ENCODE measurements at regions not wholly inside any gene's neighbourhood (a gene's known extent, or its start where the extent isn't known, plus 50 kb on each side); places are given as distances from the start of the nearest gene placed in this dataset.

GRCh38 chr16:86366481-86366880 lies 143.8 kb upstream of the FOXF1 start:
- DNase-seq (ENCODE audit: extremely low spot score), result no peak
- no peak for TF ChIP-seq CTCF (IDR thresholded peaks at IDR 0.05; ENCODE audit: control extremely low read depth, extremely low read depth, low read depth, missing control alignments)
- CTCF ChIA-PET, result no interaction called here
- POLR2A ChIA-PET, result no interaction called here

- DNase-seq (ENCODE audit: extremely low spot score), result no peak
- TF ChIP-seq CTCF (IDR thresholded peaks at IDR 0.05; ENCODE audit: control extremely low read depth, extremely low read depth, low read depth, missing control alignments), result no peak
- POLR2A ChIA-PET, result no interaction called here
- CTCF ChIA-PET, result no interaction called here
These were observed 142.8 kb upstream of the FOXF1 start for GRCh38 chr16:86367291-86368072.

- ChIA-PET CTCF (no interaction called here), POLR2A (no interaction called here)
- DNase-seq (ENCODE audit: extremely low spot score), result no peak
- TF ChIP-seq CTCF (IDR thresholded peaks at IDR 0.05; ENCODE audit: control extremely low read depth, extremely low read depth, low read depth, missing control alignments), result no peak
These were observed 142.1 kb upstream of the FOXF1 start for GRCh38 chr16:86368261-86368660.

- TF ChIP-seq CTCF (IDR thresholded peaks at IDR 0.05; ENCODE audit: control extremely low read depth, extremely low read depth, low read depth, missing control alignments), result no peak
- ChIA-PET CTCF (no interaction called here), POLR2A (no interaction called here)
- no peak for DNase-seq (ENCODE audit: extremely low spot score)
These were observed 140.3 kb upstream of the FOXF1 start for GRCh38 chr16:86370062-86370461.

- CTCF ChIA-PET, result no interaction called here
- POLR2A ChIA-PET, result no interaction called here
- no peak for TF ChIP-seq CTCF (IDR thresholded peaks at IDR 0.05; ENCODE audit: control extremely low read depth, extremely low read depth, low read depth, missing control alignments)
- DNase-seq (ENCODE audit: extremely low spot score), result no peak
These were observed 139.1 kb upstream of the FOXF1 start for GRCh38 chr16:86371083-86371803.

GRCh38 chr16:86372193-86372592 lies 138.1 kb upstream of the FOXF1 start:
- no peak for TF ChIP-seq CTCF (IDR thresholded peaks at IDR 0.05; ENCODE audit: control extremely low read depth, extremely low read depth, low read depth, missing control alignments)
- DNase-seq (ENCODE audit: extremely low spot score), result no peak
- POLR2A ChIA-PET, result no interaction called here
- CTCF ChIA-PET, result no interaction called here
